HG03108 (cell line): ENCODE measurements at regions not wholly inside any gene's neighbourhood (a gene's known extent, or its start where the extent isn't known, plus 50 kb on each side); places are given as distances from the start of the nearest gene placed in this dataset.
"Not testable (repeated sequence)": the region's sequence is repeated elsewhere in the genome, so short reads cannot be mapped to it uniquely, and the experiment has no call there.

ENCODE experiments used
- ATAC-seq: cut with Tn5 transposase; IDR thresholded peaks from one replicate; pipeline ENCODE4 v1.9.1; 2021; ENCODE audit warnings: moderate library complexity; ENCODE audit not compliant: unreplicated experiment

GRCh38 chr2:16226943-16227664 is 286.8 kb downstream of the MYCN start:
- ATAC-seq: no peak

DNA sequence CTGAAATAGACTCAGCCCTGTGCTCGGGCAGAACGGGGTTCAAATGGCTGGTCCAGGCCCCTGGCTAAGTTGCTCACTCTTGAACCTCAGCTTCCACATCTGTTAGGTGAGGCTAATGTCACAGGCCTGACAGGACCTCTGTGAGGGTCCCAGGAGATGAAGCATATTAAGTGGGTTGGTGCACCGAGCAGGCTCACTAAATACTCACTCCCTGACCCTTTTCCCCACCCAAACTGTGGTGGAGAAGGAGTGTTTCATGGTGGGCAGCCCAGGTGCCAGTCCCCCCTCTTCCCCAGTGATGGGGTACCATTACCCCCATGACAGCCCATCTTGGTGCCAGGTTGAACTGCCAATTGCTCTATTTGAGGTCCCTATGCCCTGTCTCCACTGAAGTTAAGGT is 286.0 kb downstream of the MYCN start:
- ATAC-seq: no peak

GRCh38 chr2:16225545-16225944 is 285.2 kb downstream of the MYCN start:
- no peak for ATAC-seq

GRCh38 chr2:16225071-16225470 is 284.7 kb downstream of the MYCN start:
- ATAC-seq: no peak

DNA sequence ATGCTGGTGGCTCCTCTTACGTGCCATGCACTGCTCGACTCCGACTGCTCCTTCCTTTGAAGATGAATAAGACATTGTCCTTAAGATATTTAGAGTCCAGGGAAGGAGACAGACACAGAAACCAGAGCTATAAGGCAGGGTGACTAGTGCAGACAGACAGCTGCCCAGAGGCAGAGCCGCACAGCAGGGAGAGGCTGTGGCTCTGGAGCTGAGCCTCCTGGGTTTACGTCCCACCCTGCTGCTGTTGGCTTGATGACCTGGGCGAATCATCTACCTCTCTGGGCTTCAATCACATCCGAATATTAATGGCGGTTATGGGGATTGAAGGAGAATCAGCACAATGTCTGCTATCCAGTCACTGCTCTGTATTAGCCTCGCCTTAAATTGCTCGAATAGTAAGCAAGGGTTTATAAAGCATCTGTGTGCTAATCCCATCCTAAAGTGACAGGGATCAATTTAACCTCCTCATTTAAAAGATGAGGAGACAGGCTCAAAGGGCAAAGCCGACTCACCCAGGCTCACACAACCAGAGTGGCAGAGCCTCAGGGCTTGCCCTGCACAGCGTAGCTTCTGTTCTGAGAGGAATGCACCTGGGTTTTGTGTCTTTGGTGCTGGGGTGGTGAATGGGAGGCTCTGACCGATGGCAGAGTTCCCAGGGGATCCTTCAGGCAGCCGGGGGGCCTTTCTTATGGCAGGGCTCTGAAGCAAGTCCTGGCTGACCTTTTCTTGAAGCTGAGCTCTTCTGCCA is 284.1 kb downstream of the MYCN start:
- ATAC-seq: no peak

GRCh38 chr2:16223841-16224177 is 283.5 kb downstream of the MYCN start:
- ATAC-seq: no peak

DNA sequence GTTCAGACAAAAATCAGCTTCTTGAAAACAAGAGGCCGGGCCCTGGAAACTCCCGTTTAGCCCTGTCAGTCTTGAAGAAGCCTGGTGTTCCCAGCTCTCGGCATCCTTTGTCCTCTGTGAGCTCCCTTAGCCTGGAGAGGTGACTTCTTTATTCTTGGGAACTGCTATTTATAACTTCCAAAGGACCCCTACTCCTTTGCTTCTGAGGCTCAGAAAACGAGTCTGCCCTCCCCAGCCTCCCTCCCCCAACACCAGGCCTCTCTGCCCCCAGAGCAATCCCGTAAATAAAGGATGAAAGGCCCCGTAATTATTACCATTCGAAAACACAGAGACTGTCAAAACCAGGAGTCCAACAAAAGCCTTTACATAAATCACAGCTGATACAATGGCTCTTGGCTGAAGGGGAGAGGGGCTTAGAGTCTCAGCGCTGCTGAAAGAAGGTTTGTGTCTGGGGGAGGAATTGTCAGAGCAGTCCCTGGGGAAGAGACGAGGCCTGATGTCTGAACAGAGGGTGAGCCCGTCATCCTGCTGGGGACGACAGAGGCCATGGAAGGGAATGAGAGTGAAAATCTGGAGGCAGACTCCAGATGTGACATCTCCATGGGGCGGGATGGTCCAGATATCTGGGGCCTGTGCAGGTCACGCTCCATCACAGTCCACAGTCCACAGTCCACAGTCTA is 283.0 kb downstream of the MYCN start:
- no peak for ATAC-seq

DNA sequence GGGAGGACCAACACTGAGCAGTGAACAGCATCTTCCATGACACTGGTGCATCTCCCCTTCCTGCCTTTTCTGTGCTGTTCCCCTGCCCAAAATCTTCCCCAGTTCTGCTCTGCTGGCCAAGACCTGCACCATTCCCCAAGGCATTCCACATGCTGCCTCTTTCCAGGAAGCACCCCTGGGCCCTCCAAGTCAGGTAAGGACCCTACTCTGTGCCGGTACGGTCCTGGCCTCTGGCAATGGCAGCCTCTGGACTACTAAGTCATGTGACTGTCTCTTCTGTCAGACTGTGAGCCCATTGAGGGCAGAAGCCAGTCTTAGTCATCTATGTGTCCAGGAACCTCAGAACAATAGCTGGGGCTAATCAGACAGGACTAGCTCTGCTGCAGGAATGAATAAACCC is 282.0 kb downstream of the MYCN start:
- no peak for ATAC-seq

DNA sequence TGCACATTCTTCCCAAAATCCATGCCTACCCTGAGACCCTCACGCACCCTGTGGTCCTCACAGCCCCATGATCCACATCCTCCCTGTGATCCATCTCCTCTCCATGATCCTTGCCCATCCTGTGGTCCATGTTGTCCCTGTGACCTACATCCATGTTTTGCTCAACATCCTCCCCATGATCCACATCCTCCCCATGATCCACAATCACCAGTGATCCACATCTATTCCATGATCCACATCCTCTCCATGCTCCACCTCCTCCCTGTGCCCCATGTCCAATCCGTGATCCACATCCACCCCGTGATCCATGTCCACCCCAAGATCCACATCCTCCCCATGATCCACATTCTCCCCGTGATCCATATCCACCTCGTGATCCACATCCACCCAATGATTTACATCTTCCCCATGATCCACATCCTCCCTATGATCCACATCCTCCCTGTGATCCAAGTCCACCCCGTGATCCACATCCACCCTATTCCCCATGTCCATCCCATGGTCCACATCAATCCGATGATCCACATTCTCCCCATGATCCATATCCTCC is 281.2 kb downstream of the MYCN start:
- ATAC-seq: no peak

GRCh38 chr2:16219292-16219975 is 279.1 kb downstream of the MYCN start:
- ATAC-seq: no peak

DNA sequence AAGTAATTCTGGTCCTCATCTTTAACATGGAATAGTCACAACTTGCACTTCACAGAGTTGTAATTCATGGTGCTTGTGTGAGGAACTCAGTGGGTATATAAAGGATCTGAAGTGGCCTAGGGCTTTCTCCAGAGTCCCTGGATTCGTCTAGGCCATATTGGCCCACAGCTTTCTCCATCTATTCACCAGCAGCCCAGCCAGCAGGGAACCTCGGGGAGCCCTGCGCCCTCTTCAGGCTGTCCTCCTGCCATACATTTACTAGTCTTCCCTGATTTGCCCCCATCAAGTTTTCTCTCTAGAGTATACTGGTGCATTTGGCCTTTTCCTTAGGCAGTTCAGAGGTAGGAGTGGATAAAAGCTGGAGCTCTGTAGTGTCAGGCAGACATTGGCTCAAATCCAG is 278.3 kb downstream of the MYCN start:
- no peak for ATAC-seq

GRCh38 chr2:16218161-16218560 is 277.8 kb downstream of the MYCN start:
- ATAC-seq: no peak

DNA sequence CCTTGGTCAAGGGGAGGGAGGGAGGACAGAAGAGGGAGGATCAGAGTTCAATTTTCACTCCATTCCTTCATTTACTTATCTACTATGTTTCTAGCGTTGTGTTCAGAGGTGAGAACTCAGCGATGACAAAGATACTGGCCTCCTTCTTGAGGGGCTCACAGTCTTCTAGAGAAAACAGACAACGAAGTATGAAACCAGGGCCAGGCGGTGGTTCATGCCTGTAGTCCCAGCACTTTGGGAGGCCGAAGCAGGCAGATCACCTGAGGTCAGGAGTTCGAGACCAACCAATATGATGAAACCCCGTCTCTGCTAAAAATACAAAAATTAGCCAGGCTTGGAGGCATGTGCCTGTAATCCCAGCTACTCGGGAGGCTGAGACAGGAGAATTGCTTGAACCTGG is 277.4 kb downstream of the MYCN start:
- not testable (repeated sequence) for ATAC-seq

GRCh38 chr2:16217291-16217690 is 276.9 kb downstream of the MYCN start:
- ATAC-seq: no peak

DNA sequence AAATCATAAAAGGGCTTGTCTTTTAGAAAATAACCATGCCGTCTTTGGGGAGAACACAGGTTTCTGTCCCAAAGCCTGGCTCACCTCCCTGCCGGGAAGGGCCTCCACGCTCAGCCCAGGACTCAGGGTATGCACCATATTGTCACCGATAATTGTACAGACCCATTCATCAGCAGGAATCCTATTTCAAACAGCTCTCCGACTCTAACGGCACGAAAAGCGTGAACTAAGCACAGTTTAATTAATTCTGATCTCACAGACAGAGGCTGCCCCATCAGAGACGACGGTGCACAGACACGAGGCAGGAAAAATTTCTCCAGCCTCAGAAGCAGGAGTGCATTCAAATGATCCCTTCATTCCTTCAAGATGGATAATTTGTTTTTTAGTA is 276.2 kb downstream of the MYCN start:
- ATAC-seq: no peak

DNA sequence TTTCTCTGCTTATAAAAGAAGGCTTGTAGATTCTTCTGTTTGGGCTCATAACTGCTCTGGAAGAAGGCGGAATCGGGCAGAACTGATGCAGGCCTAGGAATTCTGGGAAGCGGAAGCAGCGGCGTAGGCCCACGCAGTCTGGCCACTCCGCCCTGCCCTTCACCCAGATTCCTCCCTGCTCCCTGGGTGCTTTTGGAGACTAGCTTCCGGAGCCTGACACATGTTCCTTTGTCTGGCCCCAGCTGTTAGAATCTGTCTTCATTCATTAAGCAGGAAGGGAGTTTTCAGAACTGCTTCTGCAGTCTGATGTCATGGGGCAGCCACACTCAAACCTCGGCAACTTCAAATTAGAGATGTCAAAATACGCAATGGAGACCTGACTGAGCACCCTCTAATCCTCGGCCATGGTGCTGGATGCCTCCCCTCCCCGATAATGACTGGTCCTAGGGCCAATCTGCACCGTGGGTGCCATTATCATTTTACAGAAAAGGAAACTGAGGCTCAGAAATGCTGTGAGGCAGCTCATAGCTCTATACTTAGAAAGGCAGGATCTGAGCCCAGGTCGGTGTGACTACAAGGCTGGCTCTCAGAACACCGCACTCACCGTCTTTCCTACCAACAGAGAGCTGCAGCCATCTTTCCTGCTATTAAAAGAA is 275.7 kb downstream of the MYCN start:
- no peak for ATAC-seq

DNA sequence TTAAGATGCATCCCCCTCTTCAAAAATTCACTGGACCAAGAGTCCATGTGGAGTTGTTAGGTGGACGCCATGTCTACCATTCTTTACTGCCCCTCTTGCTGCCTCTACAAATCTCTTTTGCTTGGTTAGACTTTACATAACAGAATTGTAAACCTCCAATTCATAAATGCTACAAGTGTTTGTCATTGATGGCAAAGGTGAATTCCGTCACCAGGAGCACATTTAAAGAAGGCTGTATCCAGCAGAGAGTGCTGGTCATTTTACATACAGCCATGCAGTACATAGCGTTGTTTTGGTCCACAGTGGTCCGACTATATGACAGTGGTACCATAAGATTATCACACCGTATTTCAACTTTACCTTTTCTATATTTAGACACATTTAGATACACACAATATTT is 274.5 kb downstream of the MYCN start:
- ATAC-seq: no peak

- no peak for ATAC-seq
Observed at GRCh38 chr2:16214391-16214790, 274.0 kb downstream of the MYCN start.

DNA sequence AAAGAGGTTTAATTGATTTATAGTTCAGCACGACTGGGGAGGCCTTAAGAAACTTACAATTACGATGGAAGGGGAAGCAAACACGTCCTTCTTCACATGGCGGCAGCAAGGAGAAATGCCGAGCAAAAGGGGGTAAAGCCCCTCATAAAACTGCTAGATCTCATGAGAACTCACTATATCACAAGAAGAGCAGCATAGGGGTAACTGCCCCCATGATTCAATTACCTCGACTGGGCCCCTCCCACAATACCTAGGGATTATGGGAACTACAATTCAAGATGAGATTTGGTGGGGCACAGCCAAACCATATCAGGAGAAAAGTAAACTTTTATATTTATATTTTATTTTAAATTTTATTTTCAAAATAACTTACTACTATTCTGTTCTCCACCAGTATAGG is 272.0 kb downstream of the MYCN start:
- no peak for ATAC-seq

GRCh38 chr2:16211341-16211740 is 271.0 kb downstream of the MYCN start:
- no peak for ATAC-seq

- ATAC-seq: no peak
Observed at GRCh38 chr2:16210841-16211240, 270.5 kb downstream of the MYCN start.
